Epithelial cell of esophagus (primary cell): ENCODE measurements at regions not wholly inside any gene's neighbourhood (a gene's known extent, or its start where the extent isn't known, plus 50 kb on each side); places are given as distances from the start of the nearest gene placed in this dataset.

Experiments
- DNase-seq: peaks from one replicate; pipeline ENCODE4 v3.0.0; 2010; ENCODE audit warnings: low read depth
- H3K4me3 ChIP-seq: 2 replicates; pipeline ENCODE4 v1.5.1; 2011; ENCODE audit warnings: mild to moderate bottlenecking, low read length, control low read depth
- CTCF ChIP-seq: IDR thresholded peaks from 2 replicates; pipeline ENCODE4 v1.5.1; 2011; ENCODE audit warnings: low read depth, mild to moderate bottlenecking, low read length, control low read depth, inconsistent platforms; ENCODE audit not compliant: insufficient read depth; ENCODE audit errors: missing control alignments

- no peak for DNase-seq
- no peak overlapping the region for H3K4me3 ChIP-seq
- no peak for TF ChIP-seq CTCF
Measured at GRCh38 chr11:42661942-42662341, 649.9 kb upstream of the API5 start.

- DNase-seq = no peak
- no peak overlapping the region for H3K4me3 ChIP-seq
- no peak for TF ChIP-seq CTCF
Measured at GRCh38 chr11:42669248-42669976, 642.4 kb upstream of the API5 start.

GRCh38 chr11:42674436-42674835 is 637.4 kb upstream of the API5 start:
- no peak for DNase-seq
- H3K4me3 ChIP-seq = no peak overlapping the region
- TF ChIP-seq CTCF = no peak

GRCh38 chr11:42707541-42707940 is 604.3 kb upstream of the API5 start:
- no peak for DNase-seq
- no peak for TF ChIP-seq CTCF
- H3K4me3 ChIP-seq = no peak overlapping the region

GRCh38 chr11:42709216-42709615 is 602.6 kb upstream of the API5 start:
- no peak for TF ChIP-seq CTCF
- H3K4me3 ChIP-seq = no peak overlapping the region
- DNase-seq = no peak

GRCh38 chr11:42713279-42713678 is 598.5 kb upstream of the API5 start:
- no peak for TF ChIP-seq CTCF
- no peak for DNase-seq
- H3K4me3 ChIP-seq = no peak overlapping the region

- no peak for DNase-seq
- no peak overlapping the region for H3K4me3 ChIP-seq
- no peak for TF ChIP-seq CTCF
Measured at GRCh38 chr11:42713753-42714152, 598.0 kb upstream of the API5 start.
